Psoas muscle (tissue), 7 donors: ENCODE measurements at regions not wholly inside any gene's neighbourhood (a gene's known extent, or its start where the extent isn't known, plus 50 kb on each side); places are given as distances from the start of the nearest gene placed in this dataset.

Experiments used
- ATAC-seq, 4 donors: fragments of 200-7000 bp; cut with Tn5 transposase; one replicate each; pipeline ENCODE4 v1.9.1; 2020; ENCODE audit warnings: moderate library complexity in 3 of 4, mild to moderate bottlenecking in 2 of 4
- DNase-seq, 2 donors: peaks; one replicate each; pipeline ENCODE4 v3.0.0-alpha.2; 2020
- H3K27ac ChIP-seq: fragments of 200-600 bp; one replicate; pipeline ENCODE4 v1.8.0; 2022
- H3K27me3 ChIP-seq, 3 donors: fragments of 200-600 bp in 1 of 3; one replicate each; pipeline versions ENCODE4 v1.6.1 to v1.8.0; 2013 to 2022; ENCODE audit warnings: low read length in 2 of 3, mild to moderate bottlenecking in 2 of 3, moderate library complexity in 1 of 3; ENCODE audit not compliant: insufficient read depth in 3 of 3
- H3K36me3 ChIP-seq, 2 donors: fragments of 200-600 bp in 1 of 2; one replicate each; pipeline versions ENCODE4 v1.6.1 to v1.8.0; 2013 to 2022; ENCODE audit warnings: low read depth in 1 of 2, mild to moderate bottlenecking in 1 of 2, moderate library complexity in 1 of 2; ENCODE audit not compliant: insufficient read depth in 1 of 2
- H3K4me1 ChIP-seq: fragments of 200-600 bp; one replicate; pipeline ENCODE4 v1.8.0; 2022
- H3K4me3 ChIP-seq: fragments of 200-600 bp; one replicate; pipeline ENCODE4 v1.8.0; 2022; ENCODE audit warnings: mild to moderate bottlenecking
- H3K9me3 ChIP-seq: fragments of 200-600 bp; one replicate; pipeline ENCODE4 v1.8.0; 2022
- CTCF ChIP-seq: fragments of 200-600 bp; IDR thresholded peaks from one replicate; pipeline ENCODE4 v1.8.0; 2022; ENCODE audit warnings: antibody characterized with exemption
- WGBS, 3 donors: extraction: QIAGEN DNeasy Blood & Tissue Kit; methylation state at CpG; one replicate each; pipeline versions ENCODE4 v1.1.6 to v1.1.7; 2013; 5-methylcytosine and 5-hydroxymethylcytosine counted together
- intact Hi-C, 2 donors: fragments of 100-400 bp; cut with DNase I; formaldehyde crosslinking; loops; one replicate each; pipeline versions ENCODE4 v1.11.0 to v1.14.2; 2022
- donor health status: healthy with polysubstance abuse.
- donor health status: DM: no; HTN: no; CAD: no; lungs with moderate emphysema.
- donor health status: Bipolar disorder and iron deficiency.
- donor health status: healthy.
- donor health status: DM: yes; HTN: yes; CAD: no.
- donor health status: DM: no; HTN: no; CAD: no.
- donor health status: DM: yes; HTN: yes; CAD: no.

GRCh38 chr12:23431006-23431405, 518.5 kb downstream of the SOX5 start:
- 50 to 58% (median 50%) methylated on average over 1 of the region's 1 CpG for WGBS, 3 donors
- intact Hi-C loops = no loop called here

GRCh38 chr12:23433121-23433520, 516.3 kb downstream of the SOX5 start:
- no peak overlapping the region for H3K27ac ChIP-seq
- H3K27me3 ChIP-seq = no peaks in the 10 kb centered on the region
- H3K9me3 ChIP-seq = no peaks in the 10 kb centered on the region
- no peak for DNase-seq
- ATAC-seq = no peak
- H3K4me1 ChIP-seq = no peaks in the 10 kb centered on the region
- no peak overlapping the region for H3K4me3 ChIP-seq
- intact Hi-C loops = no loop called here
- no peaks in the 10 kb centered on the region for H3K36me3 ChIP-seq
- TF ChIP-seq CTCF = no peak

More at GRCh38 chr12:23431006-23431405, 518.5 kb downstream of the SOX5 start:
- H3K9me3 ChIP-seq = no peaks in the 10 kb centered on the region
- no peaks in the 10 kb centered on the region for H3K36me3 ChIP-seq
- TF ChIP-seq CTCF = no peak
- H3K27ac ChIP-seq = no peak overlapping the region
- DNase-seq (no peak), ATAC-seq (no peak)
- H3K4me1 ChIP-seq = no peaks in the 10 kb centered on the region
- no peaks in the 10 kb centered on the region for H3K27me3 ChIP-seq
- no peak overlapping the region for H3K4me3 ChIP-seq

GRCh38 chr12:23434154-23434553, 515.3 kb downstream of the SOX5 start:
- H3K27ac ChIP-seq = no peak overlapping the region
- DNase-seq (no peak), ATAC-seq (no peak)
- no peaks in the 10 kb centered on the region for H3K36me3 ChIP-seq
- H3K4me3 ChIP-seq = no peak overlapping the region
- H3K9me3 ChIP-seq = peaks cover 3% of the 10 kb centered on the region
- intact Hi-C loops = no loop called here
- TF ChIP-seq CTCF = no peak
- H3K27me3 ChIP-seq = no peaks in the 10 kb centered on the region
- 74 to 93% (median 80%) methylated on average over 2 of the region's 2 CpGs for WGBS, 3 donors
- H3K4me1 ChIP-seq = no peaks in the 10 kb centered on the region

- no peaks in the 10 kb centered on the region for H3K9me3 ChIP-seq
- intact Hi-C loops = no loop called here
- no peak for TF ChIP-seq CTCF
- ATAC-seq (no peak), DNase-seq (no peak)
- H3K36me3 ChIP-seq = no peaks in the 10 kb centered on the region
- no peak overlapping the region for H3K27ac ChIP-seq
- H3K27me3 ChIP-seq = no peaks in the 10 kb centered on the region
- WGBS, 3 donors = 42 to 54% (median 45%) methylated on average over 3 of the region's 3 CpGs
- H3K4me1 ChIP-seq = no peaks in the 10 kb centered on the region
- no peak overlapping the region for H3K4me3 ChIP-seq
Observed at GRCh38 chr12:23446746-23447145, 502.7 kb downstream of the SOX5 start.

- intact Hi-C loops = no loop called here
- 84 to 95% (median 92%) methylated on average over 1 of the region's 1 CpG for WGBS, 3 donors
- TF ChIP-seq CTCF = no peak
- ATAC-seq (no peak), DNase-seq (no peak)
- no peaks in the 10 kb centered on the region for H3K4me1 ChIP-seq
- H3K4me3 ChIP-seq = no peak overlapping the region
- H3K36me3 ChIP-seq = no peaks in the 10 kb centered on the region
- no peaks in the 10 kb centered on the region for H3K9me3 ChIP-seq
- H3K27ac ChIP-seq = no peak overlapping the region
- H3K27me3 ChIP-seq = no peaks in the 10 kb centered on the region
Observed at GRCh38 chr12:23450810-23451209, 498.7 kb downstream of the SOX5 start.
